ENCODE measurements at regions not wholly inside any gene's neighbourhood (a gene's known extent, or its start where the extent isn't known, plus 50 kb on each side); places are given as distances from the start of the nearest gene placed in this dataset.
"Not testable (repeated sequence)": the region's sequence is repeated elsewhere in the genome, so short reads cannot be mapped to it uniquely, and the experiment has no call there.

GRCh38 chr13:94864474-94864873, 152.1 kb upstream of the SOX21 start:
- DNase-seq (no peak), ATAC-seq (no peak)
- H3K4me3 Mint-ChIP-seq, result no peak overlapping the region
- no peaks in the 10 kb centered on the region for H3K36me3 Mint-ChIP-seq (ENCODE audit: low read depth)
- H3K27ac Mint-ChIP-seq, result no peak overlapping the region
- peaks cover 6% of the 10 kb centered on the region for H3K27me3 Mint-ChIP-seq
- H3K4me1 Mint-ChIP-seq, result peaks cover 12% of the 10 kb centered on the region
- no peaks in the 10 kb centered on the region for H3K9me3 Mint-ChIP-seq

GRCh38 chr13:94860981-94861407, 148.6 kb upstream of the SOX21 start:
- Mint-ChIP-seq H3K36me3 (ENCODE audit: low read depth) (no peaks in the 10 kb centered on the region), H3K27ac (peak overlapping the region; percentile 69), H3K27me3 (peaks cover 6% of the 10 kb centered on the region), H3K9me3 (no peaks in the 10 kb centered on the region), H3K4me1 (peaks cover 12% of the 10 kb centered on the region), H3K4me3 (peak overlapping the region; percentile 83)
- ATAC-seq (peak; percentile 24), DNase-seq (peak; percentile 2)

GRCh38 chr13:94859811-94860210, 147.5 kb upstream of the SOX21 start:
- Mint-ChIP-seq H3K9me3 (no peaks in the 10 kb centered on the region), H3K4me3 (no peak overlapping the region), H3K4me1 (peaks cover 12% of the 10 kb centered on the region), H3K27ac (no peak overlapping the region), H3K27me3 (peaks cover 6% of the 10 kb centered on the region), H3K36me3 (ENCODE audit: low read depth) (no peaks in the 10 kb centered on the region)
- ATAC-seq, result no peak
- no peak for DNase-seq

- Mint-ChIP-seq H3K9me3 (no peaks in the 10 kb centered on the region), H3K27me3 (peaks cover 6% of the 10 kb centered on the region), H3K4me3 (no peak overlapping the region), H3K4me1 (peaks cover 12% of the 10 kb centered on the region), H3K27ac (no peak overlapping the region), H3K36me3 (ENCODE audit: low read depth) (no peaks in the 10 kb centered on the region)
- DNase-seq (no peak), ATAC-seq (no peak)
Measured at GRCh38 chr13:94859278-94859691, 146.9 kb upstream of the SOX21 start.

- Mint-ChIP-seq H3K9me3 (no peaks in the 10 kb centered on the region), H3K4me1 (peaks cover 12% of the 10 kb centered on the region), H3K27me3 (peaks cover 6% of the 10 kb centered on the region), H3K36me3 (ENCODE audit: low read depth) (no peaks in the 10 kb centered on the region), H3K27ac (no peak overlapping the region), H3K4me3 (no peak overlapping the region)
- DNase-seq (no peak), ATAC-seq (no peak)
Measured at GRCh38 chr13:94858856-94859255, 146.5 kb upstream of the SOX21 start.

- H3K36me3 Mint-ChIP-seq (ENCODE audit: low read depth), result no peaks in the 10 kb centered on the region
- H3K27me3 Mint-ChIP-seq, result peaks cover 2% of the 10 kb centered on the region
- no peak for DNase-seq
- H3K9me3 Mint-ChIP-seq, result peaks cover 4% of the 10 kb centered on the region
- no peak overlapping the region for H3K27ac Mint-ChIP-seq
- ATAC-seq, result no peak
- H3K4me3 Mint-ChIP-seq, result no peak overlapping the region
- H3K4me1 Mint-ChIP-seq, result no peaks in the 10 kb centered on the region
Measured at GRCh38 chr13:94854688-94855087, 142.3 kb upstream of the SOX21 start.

GRCh38 chr13:94851576-94851975, 139.2 kb upstream of the SOX21 start:
- no peaks in the 10 kb centered on the region for H3K4me1 Mint-ChIP-seq
- H3K36me3 Mint-ChIP-seq (ENCODE audit: low read depth), result no peaks in the 10 kb centered on the region
- peaks cover 4% of the 10 kb centered on the region for H3K9me3 Mint-ChIP-seq
- DNase-seq (no peak), ATAC-seq (no peak)
- H3K27ac Mint-ChIP-seq, result no peak overlapping the region
- H3K4me3 Mint-ChIP-seq, result no peak overlapping the region
- peaks cover 2% of the 10 kb centered on the region for H3K27me3 Mint-ChIP-seq

GRCh38 chr13:94849254-94849653, 136.9 kb upstream of the SOX21 start:
- H3K27ac Mint-ChIP-seq, result no peak overlapping the region
- no peaks in the 10 kb centered on the region for H3K4me1 Mint-ChIP-seq
- H3K9me3 Mint-ChIP-seq, result peaks cover 4% of the 10 kb centered on the region
- ATAC-seq (no peak), DNase-seq (no peak)
- H3K36me3 Mint-ChIP-seq (ENCODE audit: low read depth), result no peaks in the 10 kb centered on the region
- no peak overlapping the region for H3K4me3 Mint-ChIP-seq
- H3K27me3 Mint-ChIP-seq, result peaks cover 2% of the 10 kb centered on the region

- H3K4me1 Mint-ChIP-seq, result no peaks in the 10 kb centered on the region
- ATAC-seq (no peak), DNase-seq (no peak)
- no peaks in the 10 kb centered on the region for H3K36me3 Mint-ChIP-seq (ENCODE audit: low read depth)
- H3K27me3 Mint-ChIP-seq, result peaks cover 4% of the 10 kb centered on the region
- no peak overlapping the region for H3K27ac Mint-ChIP-seq
- H3K4me3 Mint-ChIP-seq, result no peak overlapping the region
- H3K9me3 Mint-ChIP-seq, result peaks cover 9% of the 10 kb centered on the region
Measured at GRCh38 chr13:94842901-94843300, 130.6 kb upstream of the SOX21 start.

- not testable (repeated sequence) for H3K4me1 Mint-ChIP-seq; H3K9me3 Mint-ChIP-seq; H3K27ac Mint-ChIP-seq; H3K36me3 Mint-ChIP-seq (ENCODE audit: low read depth); H3K27me3 Mint-ChIP-seq; ATAC-seq; H3K4me3 Mint-ChIP-seq; DNase-seq
Measured at GRCh38 chr13:94837056-94837455, 124.7 kb upstream of the SOX21 start.

GRCh38 chr13:94829837-94830365, 117.6 kb upstream of the SOX21 start:
- ATAC-seq, result no peak
- Mint-ChIP-seq H3K27ac (no peak overlapping the region), H3K4me1 (no peaks in the 10 kb centered on the region), H3K27me3 (peaks cover 6% of the 10 kb centered on the region), H3K4me3 (no peak overlapping the region), H3K9me3 (no peaks in the 10 kb centered on the region), H3K36me3 (ENCODE audit: low read depth) (no peaks in the 10 kb centered on the region)
- DNase-seq, result no peak

GRCh38 chr13:94829185-94829836, 117.0 kb upstream of the SOX21 start:
- no peaks in the 10 kb centered on the region for H3K4me1 Mint-ChIP-seq
- no peaks in the 10 kb centered on the region for H3K9me3 Mint-ChIP-seq
- DNase-seq (no peak), ATAC-seq (no peak)
- peaks cover 6% of the 10 kb centered on the region for H3K27me3 Mint-ChIP-seq
- H3K36me3 Mint-ChIP-seq (ENCODE audit: low read depth), result no peaks in the 10 kb centered on the region
- H3K4me3 Mint-ChIP-seq, result no peak overlapping the region
- no peak overlapping the region for H3K27ac Mint-ChIP-seq

- Mint-ChIP-seq H3K4me1 (no peaks in the 10 kb centered on the region), H3K9me3 (no peaks in the 10 kb centered on the region)
Measured at GRCh38 chr13:94827566-94827965, 115.2 kb upstream of the SOX21 start.

GRCh38 chr13:94825507-94825906, 113.2 kb upstream of the SOX21 start:
- no peak overlapping the region for H3K27ac Mint-ChIP-seq
- no peak for ATAC-seq

More at GRCh38 chr13:94827566-94827965, 115.2 kb upstream of the SOX21 start:
- ATAC-seq (no peak), DNase-seq (no peak)
- no peak overlapping the region for H3K4me3 Mint-ChIP-seq
- no peak overlapping the region for H3K27ac Mint-ChIP-seq
- no peaks in the 10 kb centered on the region for H3K36me3 Mint-ChIP-seq (ENCODE audit: low read depth)
- peaks cover 6% of the 10 kb centered on the region for H3K27me3 Mint-ChIP-seq

GRCh38 chr13:94824601-94825000, 112.3 kb upstream of the SOX21 start:
- DNase-seq (no peak), ATAC-seq (no peak)
- Mint-ChIP-seq H3K27me3 (peaks cover 8% of the 10 kb centered on the region), H3K9me3 (no peaks in the 10 kb centered on the region), H3K4me1 (no peaks in the 10 kb centered on the region), H3K4me3 (no peak overlapping the region), H3K27ac (no peak overlapping the region), H3K36me3 (ENCODE audit: low read depth) (no peaks in the 10 kb centered on the region)

More at GRCh38 chr13:94825507-94825906, 113.2 kb upstream of the SOX21 start:
- no peaks in the 10 kb centered on the region for H3K9me3 Mint-ChIP-seq
- DNase-seq, result no peak
- peaks cover 8% of the 10 kb centered on the region for H3K27me3 Mint-ChIP-seq
- no peak overlapping the region for H3K4me3 Mint-ChIP-seq
- no peaks in the 10 kb centered on the region for H3K4me1 Mint-ChIP-seq
- no peaks in the 10 kb centered on the region for H3K36me3 Mint-ChIP-seq (ENCODE audit: low read depth)

Measured in activated naive CD8-positive, alpha-beta T cell treated with anti-CD3 and anti-CD28 coated beads, Interleukin-2, amount 50 U/mL, for 24 hours (primary cell).